ENCODE measurements at regions not wholly inside any gene's neighbourhood (a gene's known extent, or its start where the extent isn't known, plus 50 kb on each side); places are given as distances from the start of the nearest gene placed in this dataset.

DNA sequence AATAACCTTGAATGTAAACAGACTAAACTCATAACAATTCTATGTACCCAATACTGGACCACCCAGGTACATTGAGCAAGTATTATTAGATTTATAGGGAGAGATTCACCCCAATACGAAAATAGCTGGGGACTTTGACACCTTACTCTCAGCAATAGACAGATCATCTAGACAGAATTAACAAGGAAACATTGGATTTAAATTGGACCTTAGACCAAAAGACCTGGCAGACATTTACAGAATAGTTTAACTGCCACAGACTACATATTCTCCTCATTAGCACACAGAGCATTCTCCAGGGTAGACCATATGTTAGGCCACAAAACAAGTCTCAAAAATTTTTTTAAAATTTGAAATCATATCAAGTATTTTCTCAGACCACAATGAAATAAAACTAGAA, 397.4 kb downstream of the PIK3R1 start:
- TF ChIP-seq, protein P1, sequence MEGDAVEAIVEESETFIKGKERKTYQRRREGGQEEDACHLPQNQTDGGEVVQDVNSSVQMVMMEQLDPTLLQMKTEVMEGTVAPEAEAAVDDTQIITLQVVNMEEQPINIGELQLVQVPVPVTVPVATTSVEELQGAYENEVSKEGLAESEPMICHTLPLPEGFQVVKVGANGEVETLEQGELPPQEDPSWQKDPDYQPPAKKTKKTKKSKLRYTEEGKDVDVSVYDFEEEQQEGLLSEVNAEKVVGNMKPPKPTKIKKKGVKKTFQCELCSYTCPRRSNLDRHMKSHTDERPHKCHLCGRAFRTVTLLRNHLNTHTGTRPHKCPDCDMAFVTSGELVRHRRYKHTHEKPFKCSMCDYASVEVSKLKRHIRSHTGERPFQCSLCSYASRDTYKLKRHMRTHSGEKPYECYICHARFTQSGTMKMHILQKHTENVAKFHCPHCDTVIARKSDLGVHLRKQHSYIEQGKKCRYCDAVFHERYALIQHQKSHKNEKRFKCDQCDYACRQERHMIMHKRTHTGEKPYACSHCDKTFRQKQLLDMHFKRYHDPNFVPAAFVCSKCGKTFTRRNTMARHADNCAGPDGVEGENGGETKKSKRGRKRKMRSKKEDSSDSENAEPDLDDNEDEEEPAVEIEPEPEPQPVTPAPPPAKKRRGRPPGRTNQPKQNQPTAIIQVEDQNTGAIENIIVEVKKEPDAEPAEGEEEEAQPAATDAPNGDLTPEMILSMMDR (conservative IDR thresholded peaks at IDR 0.05; ENCODE audit: low read length) = no peak
- no peak for TF ChIP-seq EZH2phosphoT487 (IDR thresholded peaks at IDR 0.05; ENCODE audit: borderline replicate concordance, low read depth, low read length)
